ENCODE measurements at regions not wholly inside any gene's neighbourhood (a gene's known extent, or its start where the extent isn't known, plus 50 kb on each side); places are given as distances from the start of the nearest gene placed in this dataset.

- Histone ChIP-seq H4K5ac (ENCODE audit: insufficient read length, low read depth, low read length) (no peak overlapping the region), H3K23me2 (ENCODE audit: insufficient read length, low read depth, low read length, poor library complexity, severe bottlenecking) (no peaks in the 10 kb centered on the region), H3K4me2 (ENCODE audit: insufficient read depth, insufficient read length, low read length) (no peak overlapping the region), H4K8ac (replicated peaks; ENCODE audit: insufficient read length, low read depth, low read length) (no peak overlapping the region), H3K79me2 (ENCODE audit: insufficient read depth, low read length) (no peaks in the 10 kb centered on the region), H2BK120ac (ENCODE audit: low read depth, low read length, poor library complexity, severe bottlenecking) (no peak overlapping the region), H3K79me1 (ENCODE audit: insufficient read depth, low read depth, low read length, poor library complexity, severe bottlenecking) (no peaks in the 10 kb centered on the region), H2BK5ac (ENCODE audit: insufficient read length, low read length) (no peak overlapping the region), H2BK15ac (ENCODE audit: low read depth, low read length) (no peak overlapping the region), H3K4ac (ENCODE audit: low read depth, low read length) (no peak overlapping the region), H3K27me3 (ENCODE audit: insufficient read depth, low read length) (no peaks in the 10 kb centered on the region), H4K91ac (ENCODE audit: insufficient read length, low read depth, low read length) (no peak overlapping the region), H3K27ac (ENCODE audit: insufficient read length, low read depth, low read length) (no peak overlapping the region), H3K9ac (ENCODE audit: extremely low read depth, insufficient read length, low read length) (no peak overlapping the region), H3K9me3 (ENCODE audit: control insufficient read depth, low read depth, low read length) (no peaks in the 10 kb centered on the region), H4K20me1 (ENCODE audit: control insufficient read depth, insufficient read depth, insufficient read length) (no peaks in the 10 kb centered on the region), H2BK12ac (ENCODE audit: insufficient read length, low read depth, low read length) (no peak overlapping the region), H3K4me1 (ENCODE audit: insufficient read depth, low read length) (no peaks in the 10 kb centered on the region), H2BK20ac (ENCODE audit: low read depth, low read length, poor library complexity, severe bottlenecking) (no peak overlapping the region), H3K23ac (ENCODE audit: insufficient read length, low read depth, low read length) (no peak overlapping the region), H2AK5ac (ENCODE audit: insufficient read length, low read length) (no peak overlapping the region), H3K18ac (ENCODE audit: insufficient read length, low read depth, low read length) (no peak overlapping the region), H3T11ph (ENCODE audit: low read length) (no peak overlapping the region), H2AFZ (ENCODE audit: low read length) (no peak overlapping the region), H3K56ac (ENCODE audit: insufficient read length, low read depth, low read length) (no peak overlapping the region), H3K14ac (ENCODE audit: insufficient read depth, low read length) (no peak overlapping the region)
- no peak for DNase-seq
- Mint-ChIP-seq H3K4me3 (no peak overlapping the region), H3K27me3 (ENCODE audit: low read depth) (no peaks in the 10 kb centered on the region), H3K9me3 (no peaks in the 10 kb centered on the region), H3K4me1 (peaks cover 3 to 6% of the 10 kb centered on the region in 2 experiments; a peak in 2 of 4 replicates), H3K27ac (no peak overlapping the region), H3K36me3 (ENCODE audit: insufficient read depth in 1 of 3, low read depth in 3 of 3) (no peaks in the 10 kb centered on the region)
- TF ChIP-seq CTCF (conservative IDR thresholded peaks at IDR 0.05) = no peak
- no CpG with 5 or more reads among the region's 3 CpGs for WGBS (ENCODE audit: extremely low coverage, insufficient read length, low lambda C conversion rate)
These were observed 150.6 kb downstream of the CEP135 start for GRCh38 chr4:56099378-56099786.

Measured in H9 (cell line).